GM19328 (cell line): ENCODE measurements at regions not wholly inside any gene's neighbourhood (a gene's known extent, or its start where the extent isn't known, plus 50 kb on each side); places are given as distances from the start of the nearest gene placed in this dataset.
"Not testable (repeated sequence)": the region's sequence is repeated elsewhere in the genome, so short reads cannot be mapped to it uniquely, and the experiment has no call there.

Source experiments
- ATAC-seq: cut with Tn5 transposase; IDR thresholded peaks from one replicate; pipeline ENCODE4 v1.9.1; 2021; ENCODE audit warnings: mild to moderate bottlenecking, moderate library complexity; ENCODE audit not compliant: unreplicated experiment

- no peak for ATAC-seq
These were observed 403.2 kb upstream of the MYT1L start for GRCh38 chr2:2734308-2734707.

GRCh38 chr2:2733818-2734217 lies 402.7 kb upstream of the MYT1L start:
- no peak for ATAC-seq

- ATAC-seq: no peak
These were observed 401.4 kb upstream of the MYT1L start for GRCh38 chr2:2732331-2733119.

GRCh38 chr2:2731816-2732284 lies 400.8 kb upstream of the MYT1L start:
- ATAC-seq: no peak

GRCh38 chr2:2731101-2731815 lies 400.2 kb upstream of the MYT1L start:
- no peak for ATAC-seq

GRCh38 chr2:2730301-2730833 lies 399.3 kb upstream of the MYT1L start:
- no peak for ATAC-seq

GRCh38 chr2:2729246-2729645 lies 398.2 kb upstream of the MYT1L start:
- no peak for ATAC-seq

GRCh38 chr2:2728635-2729034 lies 397.6 kb upstream of the MYT1L start:
- ATAC-seq: no peak

GRCh38 chr2:2727876-2728511 lies 396.9 kb upstream of the MYT1L start:
- ATAC-seq: no peak

GRCh38 chr2:2726163-2726562 lies 395.1 kb upstream of the MYT1L start:
- no peak for ATAC-seq

- no peak for ATAC-seq
These were observed 392.0 kb upstream of the MYT1L start for GRCh38 chr2:2723064-2723463.

- no peak for ATAC-seq
These were observed 390.3 kb upstream of the MYT1L start for GRCh38 chr2:2721296-2721835.

- not testable (repeated sequence) for ATAC-seq
These were observed 389.7 kb upstream of the MYT1L start for GRCh38 chr2:2720806-2721205.

- ATAC-seq: no peak
These were observed 389.3 kb upstream of the MYT1L start for GRCh38 chr2:2720351-2720750.

- ATAC-seq: no peak
These were observed 388.7 kb upstream of the MYT1L start for GRCh38 chr2:2719781-2720180.

GRCh38 chr2:2719015-2719414 lies 387.9 kb upstream of the MYT1L start:
- no peak for ATAC-seq

GRCh38 chr2:2717406-2717805 lies 386.3 kb upstream of the MYT1L start:
- ATAC-seq: no peak

GRCh38 chr2:2716771-2717170 lies 385.7 kb upstream of the MYT1L start:
- ATAC-seq: no peak

GRCh38 chr2:2715036-2715818 lies 384.2 kb upstream of the MYT1L start:
- ATAC-seq: no peak

- ATAC-seq: no peak
These were observed 383.3 kb upstream of the MYT1L start for GRCh38 chr2:2714408-2714807.

- no peak for ATAC-seq
These were observed 378.3 kb upstream of the MYT1L start for GRCh38 chr2:2709431-2709770.
